ENCODE measurements at regions not wholly inside any gene's neighbourhood (a gene's known extent, or its start where the extent isn't known, plus 50 kb on each side); places are given as distances from the start of the nearest gene placed in this dataset.

GRCh38 chr6:14765106-14765505 is 480.8 kb upstream of the JARID2 start:
- in situ Hi-C loops (cut with MboI) = no loop called here
- Histone ChIP-seq H3K36me3 (ENCODE audit: low read depth) (no peaks in the 10 kb centered on the region), H3K4me3 (no peak overlapping the region), H3K9me2 (ENCODE audit: insufficient read depth) (no peaks in the 10 kb centered on the region), H4K20me1 (ENCODE audit: insufficient read depth) (no peaks in the 10 kb centered on the region), H3K27ac (no peak overlapping the region), H3K4me1 (ENCODE audit: insufficient read depth) (no peaks in the 10 kb centered on the region), H2AFZ (no peak overlapping the region), H3F3A (ENCODE audit: insufficient read depth) (no peaks in the 10 kb centered on the region), H3K4me2 (ENCODE audit: unreplicated experiment) (no peak overlapping the region), H3K9ac (no peak overlapping the region), H3K27me3 (replicated peaks; ENCODE audit: insufficient read depth) (no peaks in the 10 kb centered on the region), H3K79me2 (ENCODE audit: insufficient read depth) (no peaks in the 10 kb centered on the region), H3K9me3 (ENCODE audit: low read depth) (no peaks in the 10 kb centered on the region)
- WGBS, 2 experiments (ENCODE audit: low coverage in 1 of 2, low lambda C conversion rate in 2 of 2, missing lambda C conversion rate in 2 of 2) = 82 to 83% methylated on average over 6 of the region's 6 CpGs
- peak; percentile 62 for DNase-seq
- TF ChIP-seq EZH2 (IDR thresholded peaks at IDR 0.05; ENCODE audit: insufficient read depth, poor library complexity, severe bottlenecking) = no peak
- TF ChIP-seq EZH2phosphoT487 (IDR thresholded peaks at IDR 0.05; ENCODE audit: insufficient read depth, low read depth) = no peak

- no peaks in the 10 kb centered on the region for H3K36me3 ChIP-seq (ENCODE audit: low read depth)
- H3K4me2 ChIP-seq (ENCODE audit: unreplicated experiment) = no peak overlapping the region
- H2AFZ ChIP-seq = no peak overlapping the region
- H4K20me1 ChIP-seq (ENCODE audit: insufficient read depth) = no peaks in the 10 kb centered on the region
- no peak overlapping the region for H3K4me3 ChIP-seq
- H3K4me1 ChIP-seq (ENCODE audit: insufficient read depth) = no peaks in the 10 kb centered on the region
- TF ChIP-seq EZH2phosphoT487 (IDR thresholded peaks at IDR 0.05; ENCODE audit: insufficient read depth, low read depth) = no peak
- no peak for TF ChIP-seq EZH2 (IDR thresholded peaks at IDR 0.05; ENCODE audit: insufficient read depth, poor library complexity, severe bottlenecking)
- in situ Hi-C loops (cut with MboI) = no loop called here
- H3K9me2 ChIP-seq (ENCODE audit: insufficient read depth) = no peaks in the 10 kb centered on the region
- H3K9me3 ChIP-seq (ENCODE audit: low read depth) = no peaks in the 10 kb centered on the region
- H3K27ac ChIP-seq = no peak overlapping the region
- no peak for DNase-seq
- no peaks in the 10 kb centered on the region for H3F3A ChIP-seq (ENCODE audit: insufficient read depth)
- no peak overlapping the region for H3K9ac ChIP-seq
- H3K79me2 ChIP-seq (ENCODE audit: insufficient read depth) = no peaks in the 10 kb centered on the region
- 93 to 94% methylated on average over 3 of the region's 3 CpGs for WGBS, 2 experiments (ENCODE audit: low coverage in 1 of 2, low lambda C conversion rate in 2 of 2, missing lambda C conversion rate in 2 of 2)
- H3K27me3 ChIP-seq (replicated peaks; ENCODE audit: insufficient read depth) = no peaks in the 10 kb centered on the region
These were observed 480.0 kb upstream of the JARID2 start for GRCh38 chr6:14765721-14766390.

- no peaks in the 10 kb centered on the region for H4K20me1 ChIP-seq (ENCODE audit: insufficient read depth)
- no peaks in the 10 kb centered on the region for H3K27me3 ChIP-seq (replicated peaks; ENCODE audit: insufficient read depth)
- no peaks in the 10 kb centered on the region for H3K9me3 ChIP-seq (ENCODE audit: low read depth)
- no peaks in the 10 kb centered on the region for H3K9me2 ChIP-seq (ENCODE audit: insufficient read depth)
- H3K4me2 ChIP-seq (ENCODE audit: unreplicated experiment) = no peak overlapping the region
- no peaks in the 10 kb centered on the region for H3K79me2 ChIP-seq (ENCODE audit: insufficient read depth)
- in situ Hi-C loops (cut with MboI) = no loop called here
- H3K4me1 ChIP-seq (ENCODE audit: insufficient read depth) = no peaks in the 10 kb centered on the region
- H3K9ac ChIP-seq = no peak overlapping the region
- H3K27ac ChIP-seq = no peak overlapping the region
- TF ChIP-seq EZH2 (IDR thresholded peaks at IDR 0.05; ENCODE audit: insufficient read depth, poor library complexity, severe bottlenecking) (no peak), EZH2phosphoT487 (IDR thresholded peaks at IDR 0.05; ENCODE audit: insufficient read depth, low read depth) (no peak)
- DNase-seq = no peak
- no peak overlapping the region for H3K4me3 ChIP-seq
- WGBS, 2 experiments (ENCODE audit: low coverage in 1 of 2, low lambda C conversion rate in 2 of 2, missing lambda C conversion rate in 2 of 2) = 73 to 74% methylated on average over 8 of the region's 8 CpGs
- H3K36me3 ChIP-seq (ENCODE audit: low read depth) = no peaks in the 10 kb centered on the region
- H2AFZ ChIP-seq = no peak overlapping the region
- no peaks in the 10 kb centered on the region for H3F3A ChIP-seq (ENCODE audit: insufficient read depth)
These were observed 479.4 kb upstream of the JARID2 start for GRCh38 chr6:14766391-14766994.

- no peak overlapping the region for H3K4me2 ChIP-seq (ENCODE audit: unreplicated experiment)
- no peaks in the 10 kb centered on the region for H3K36me3 ChIP-seq (ENCODE audit: low read depth)
- no peak overlapping the region for H3K4me3 ChIP-seq
- WGBS, 2 experiments (ENCODE audit: low coverage in 1 of 2, low lambda C conversion rate in 2 of 2, missing lambda C conversion rate in 2 of 2) = 60 to 63% methylated on average over 5 of the region's 5 CpGs
- no peaks in the 10 kb centered on the region for H3K9me2 ChIP-seq (ENCODE audit: insufficient read depth)
- TF ChIP-seq EZH2 (IDR thresholded peaks at IDR 0.05; ENCODE audit: insufficient read depth, poor library complexity, severe bottlenecking) (no peak), EZH2phosphoT487 (IDR thresholded peaks at IDR 0.05; ENCODE audit: insufficient read depth, low read depth) (no peak)
- no peak for DNase-seq
- 0 out of 2 replicates have a peak overlapping the region, but pooled peaks have one; percentile 15 for H2AFZ ChIP-seq
- no peaks in the 10 kb centered on the region for H4K20me1 ChIP-seq (ENCODE audit: insufficient read depth)
- H3K9ac ChIP-seq = no peak overlapping the region
- no peak overlapping the region for H3K27ac ChIP-seq
- in situ Hi-C loops (cut with MboI) = no loop called here
- H3K27me3 ChIP-seq (replicated peaks; ENCODE audit: insufficient read depth) = no peaks in the 10 kb centered on the region
- H3K79me2 ChIP-seq (ENCODE audit: insufficient read depth) = no peaks in the 10 kb centered on the region
- no peaks in the 10 kb centered on the region for H3F3A ChIP-seq (ENCODE audit: insufficient read depth)
- H3K4me1 ChIP-seq (ENCODE audit: insufficient read depth) = no peaks in the 10 kb centered on the region
- H3K9me3 ChIP-seq (ENCODE audit: low read depth) = no peaks in the 10 kb centered on the region
These were observed 478.6 kb upstream of the JARID2 start for GRCh38 chr6:14767226-14767625.

Data from GM23248 (cell line).